KG1 (cell line): ENCODE measurements at regions not wholly inside any gene's neighbourhood (a gene's known extent, or its start where the extent isn't known, plus 50 kb on each side); places are given as distances from the start of the nearest gene placed in this dataset.
"Not testable (repeated sequence)": the region's sequence is repeated elsewhere in the genome, so short reads cannot be mapped to it uniquely, and the experiment has no call there.

Source experiments
- DNase-seq: peaks from one replicate; lab custom pipeline; 2025; lab: John Stamatoyannopoulos, UW

- peak; percentile 28 for DNase-seq
These were observed 1377.9 kb downstream of the RPIA start for GRCh38 chr2:90069290-90069894.

- peak; percentile 26 for DNase-seq
These were observed 1384.8 kb downstream of the RPIA start for GRCh38 chr2:90076311-90076710.

- DNase-seq: no peak
These were observed 1386.5 kb downstream of the RPIA start for GRCh38 chr2:90077948-90078347.

DNA sequence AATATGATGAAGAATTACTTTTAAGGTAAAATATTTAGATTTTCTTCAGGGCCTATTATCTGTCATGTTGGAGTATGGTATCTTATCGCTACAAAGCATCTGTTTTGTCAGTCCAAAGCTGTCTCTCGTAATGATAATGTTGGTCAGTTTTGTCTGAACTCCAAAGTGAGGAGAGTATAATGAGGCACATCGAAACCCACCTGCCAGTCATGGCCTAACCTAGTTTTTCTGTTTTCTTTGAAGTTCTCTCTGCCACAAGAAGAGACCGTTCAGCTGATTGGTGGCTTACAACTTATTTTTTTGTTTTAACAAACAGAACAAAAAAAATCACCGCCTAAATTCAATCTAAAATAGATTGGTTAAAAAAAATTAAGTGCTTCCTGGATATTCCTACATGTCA is 1387.9 kb downstream of the RPIA start:
- DNase-seq: no peak

- DNase-seq: not testable (repeated sequence)
These were observed 1396.3 kb downstream of the RPIA start for GRCh38 chr2:90087792-90088191.

- DNase-seq: not testable (repeated sequence)
These were observed 1402.2 kb downstream of the RPIA start for GRCh38 chr2:90093571-90094270.

- not testable (repeated sequence) for DNase-seq
These were observed 1406.1 kb downstream of the RPIA start for GRCh38 chr2:90097617-90098016.

DNA sequence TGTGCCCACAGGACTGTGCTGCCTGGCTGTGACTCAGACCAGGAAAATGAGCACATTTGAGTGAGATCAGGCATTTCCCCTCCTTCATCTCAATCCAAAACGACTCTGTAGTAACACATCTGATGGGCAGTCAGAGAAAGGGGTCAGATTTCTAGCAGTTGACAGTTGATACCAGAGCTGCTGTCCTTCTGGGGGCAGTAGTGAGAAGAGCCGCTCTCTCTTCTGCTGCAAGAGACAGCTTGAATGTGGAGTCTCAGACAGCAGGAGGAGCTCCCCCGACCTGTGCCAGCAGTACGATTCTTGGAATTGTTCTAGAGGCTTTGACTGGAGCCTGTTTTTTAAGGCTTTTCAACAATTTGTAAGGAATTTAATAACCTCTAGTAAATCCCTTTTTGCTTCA is 1413.7 kb downstream of the RPIA start:
- DNase-seq: not testable (repeated sequence)

- DNase-seq: not testable (repeated sequence)
These were observed 1431.9 kb downstream of the RPIA start for GRCh38 chr2:90123409-90123808.

- not testable (repeated sequence) for DNase-seq
These were observed 1447.6 kb downstream of the RPIA start for GRCh38 chr2:90139046-90139445.

DNA sequence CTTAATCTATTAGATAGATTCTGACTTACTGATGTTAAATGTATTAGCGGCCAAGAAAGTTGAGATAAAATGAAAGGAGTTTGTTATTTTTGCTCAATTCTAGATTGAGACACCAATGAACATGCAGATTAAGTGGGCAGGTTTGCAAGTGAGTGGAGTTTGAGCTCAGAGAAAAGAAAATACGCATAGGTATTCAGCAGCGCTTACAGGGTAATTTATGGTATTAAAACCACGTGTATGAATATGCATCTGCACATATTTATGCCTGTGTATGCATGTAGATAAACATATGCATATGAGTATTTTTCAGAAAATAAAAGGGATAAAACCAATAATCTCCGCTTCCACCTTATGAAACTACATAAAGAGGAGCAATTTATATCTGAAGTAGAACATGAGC is 1450.1 kb downstream of the RPIA start:
- not testable (repeated sequence) for DNase-seq

DNA sequence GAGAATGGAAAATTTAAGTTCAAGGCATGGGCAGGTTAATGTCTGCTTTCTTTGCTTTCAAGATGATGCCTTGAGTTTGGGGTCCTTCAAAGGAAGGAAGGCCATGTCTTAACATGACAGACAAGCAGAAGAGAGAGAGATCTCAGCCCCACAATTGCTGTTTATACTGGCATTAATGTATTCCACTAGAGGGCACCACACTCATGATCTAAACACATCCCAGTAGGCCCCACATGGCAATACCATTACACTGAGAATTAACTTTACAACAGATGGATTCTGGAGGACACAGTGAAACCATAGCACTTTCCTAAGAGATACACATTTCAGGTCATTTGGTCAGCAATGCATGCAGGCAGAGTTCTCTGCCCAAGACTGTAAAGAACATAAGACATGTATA is 1460.3 kb downstream of the RPIA start:
- not testable (repeated sequence) for DNase-seq

DNA sequence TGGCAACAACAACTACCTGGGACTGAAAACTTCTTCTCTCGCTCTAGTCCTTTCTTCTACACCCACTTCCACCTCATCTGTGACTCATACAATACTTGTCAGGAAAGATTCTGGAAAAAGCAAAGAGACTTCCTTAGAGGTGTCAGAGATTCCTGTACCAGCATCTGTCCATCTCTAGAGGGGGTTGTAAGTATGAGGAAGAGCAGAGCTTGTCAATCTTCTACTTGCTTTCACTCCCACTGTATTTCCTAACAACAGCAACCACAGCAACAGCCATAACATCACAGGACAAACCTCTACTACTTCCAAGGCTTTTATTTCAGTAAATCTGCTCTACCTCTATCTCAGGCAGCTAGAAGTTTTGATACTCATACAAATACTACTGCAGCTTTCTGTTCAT is 1479.5 kb downstream of the RPIA start:
- DNase-seq: not testable (repeated sequence)

DNA sequence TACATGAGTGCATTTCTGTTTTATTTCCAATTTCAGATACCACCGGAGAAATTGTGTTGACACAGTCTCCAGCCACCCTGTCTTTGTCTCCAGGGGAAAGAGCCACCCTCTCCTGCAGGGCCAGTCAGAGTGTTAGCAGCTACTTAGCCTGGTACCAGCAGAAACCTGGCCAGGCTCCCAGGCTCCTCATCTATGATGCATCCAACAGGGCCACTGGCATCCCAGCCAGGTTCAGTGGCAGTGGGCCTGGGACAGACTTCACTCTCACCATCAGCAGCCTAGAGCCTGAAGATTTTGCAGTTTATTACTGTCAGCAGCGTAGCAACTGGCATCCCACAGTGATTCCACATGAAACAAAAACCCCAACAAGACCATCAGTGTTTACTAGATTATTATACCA is 1481.6 kb downstream of the RPIA start:
- DNase-seq: not testable (repeated sequence)

DNA sequence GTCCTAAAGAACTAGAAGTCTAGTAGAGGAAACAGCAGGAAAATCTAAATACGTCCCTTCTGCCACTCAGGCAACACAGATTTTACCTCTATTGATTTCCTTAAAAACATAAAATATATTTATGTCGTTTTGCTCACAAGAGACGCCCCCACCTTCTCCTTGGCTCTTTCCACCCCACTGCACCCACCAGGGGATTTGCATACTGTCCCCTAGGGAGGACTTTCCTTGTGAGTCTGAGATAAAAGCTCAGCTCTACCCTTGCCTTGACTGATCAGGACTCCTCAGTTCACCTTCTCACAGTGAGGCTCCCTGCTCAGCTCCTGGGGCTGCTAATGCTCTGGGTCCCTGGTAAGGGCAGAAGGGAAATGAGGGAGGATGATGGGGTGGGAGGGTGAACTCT is 1488.1 kb downstream of the RPIA start:
- not testable (repeated sequence) for DNase-seq

- DNase-seq: no peak
These were observed 1516.1 kb downstream of the RPIA start for GRCh38 chr2:90207454-90208058.

DNA sequence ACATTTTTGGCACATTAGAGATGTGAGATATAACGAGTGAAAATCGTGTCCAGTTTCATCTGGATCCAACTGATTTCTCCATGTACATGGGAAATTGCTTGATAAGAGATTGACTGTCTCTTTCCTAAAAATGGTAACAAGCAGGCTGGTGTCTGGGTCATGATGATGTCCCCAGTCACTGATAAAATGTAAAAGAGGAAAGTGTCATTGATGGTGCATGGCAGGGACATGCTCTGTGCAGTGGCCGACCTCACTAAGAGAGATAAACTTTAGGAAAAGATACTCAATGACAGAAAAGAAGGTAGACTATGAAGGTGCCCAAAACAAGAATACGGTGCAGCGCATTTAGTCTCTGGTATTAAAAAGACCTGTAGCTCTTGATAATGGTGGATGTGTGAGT is 1517.5 kb downstream of the RPIA start:
- no peak for DNase-seq

- DNase-seq: no peak
These were observed 1518.3 kb downstream of the RPIA start for GRCh38 chr2:90209806-90210205.

DNA sequence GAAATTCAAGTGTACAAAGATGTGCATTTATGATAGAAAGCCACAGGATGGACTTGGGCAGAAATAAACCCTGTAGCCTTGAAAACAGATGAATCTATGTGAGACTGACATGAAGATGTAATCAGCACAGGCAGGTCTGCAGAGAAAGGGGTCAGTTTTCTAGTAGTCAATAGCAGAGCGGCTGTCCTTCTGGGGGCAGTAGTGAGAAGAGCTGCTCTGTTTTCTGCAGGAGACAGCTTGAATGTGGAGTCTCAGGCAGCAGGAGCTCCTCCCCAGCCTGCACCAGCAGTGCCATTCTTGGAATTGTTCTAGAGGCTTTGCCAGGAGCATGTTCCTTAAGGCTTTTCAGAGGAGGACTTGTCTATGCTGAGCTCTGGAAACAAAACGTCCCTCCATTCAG is 1524.4 kb downstream of the RPIA start:
- DNase-seq: not testable (repeated sequence)

DNA sequence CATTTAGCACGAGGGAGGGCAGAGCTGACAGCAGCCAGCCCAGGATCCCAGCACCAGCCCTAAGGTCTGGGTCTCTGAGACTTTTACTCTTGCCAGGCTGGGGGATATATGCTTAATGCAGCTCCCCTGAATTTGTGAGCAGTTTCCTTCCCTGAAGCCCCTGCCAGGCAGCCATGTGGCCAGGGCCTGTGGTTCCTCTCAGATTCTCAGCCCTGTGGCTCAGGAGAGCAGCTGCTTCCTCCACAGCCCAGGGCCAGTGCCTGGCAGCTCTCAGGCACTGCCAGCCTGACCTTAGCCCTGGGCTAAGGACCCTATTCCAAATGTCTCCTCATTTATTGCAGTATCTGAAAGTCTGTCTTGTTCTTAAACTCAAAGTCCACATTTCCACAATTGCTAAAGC is 1525.3 kb downstream of the RPIA start:
- DNase-seq: peak; percentile 45

DNA sequence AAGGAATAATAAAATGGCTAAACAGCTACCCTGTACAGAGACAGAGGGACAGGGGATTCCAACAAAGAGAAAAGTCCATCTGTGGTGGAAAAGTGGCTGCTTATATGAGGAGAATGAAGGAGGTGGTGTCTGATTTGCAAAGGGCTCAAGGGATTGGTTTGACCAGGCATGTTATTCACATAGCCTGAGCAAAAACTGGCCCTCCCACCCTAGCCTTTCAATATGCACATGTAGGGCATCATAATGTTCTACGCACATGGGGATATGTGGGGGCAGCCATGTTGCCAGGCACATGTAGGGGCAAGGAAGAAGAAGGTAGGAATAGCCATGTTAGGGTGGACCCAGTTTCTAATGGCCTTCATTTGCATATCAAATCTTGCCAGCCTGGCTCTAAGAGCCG is 1527.1 kb downstream of the RPIA start:
- not testable (repeated sequence) for DNase-seq

- not testable (repeated sequence) for DNase-seq
These were observed 1529.3 kb downstream of the RPIA start for GRCh38 chr2:90220623-90221299.

- no peak for DNase-seq
These were observed 1529.8 kb downstream of the RPIA start for GRCh38 chr2:90221300-90221651.
